ENCODE measurements at regions not wholly inside any gene's neighbourhood (a gene's known extent, or its start where the extent isn't known, plus 50 kb on each side); places are given as distances from the start of the nearest gene placed in this dataset.

DNA sequence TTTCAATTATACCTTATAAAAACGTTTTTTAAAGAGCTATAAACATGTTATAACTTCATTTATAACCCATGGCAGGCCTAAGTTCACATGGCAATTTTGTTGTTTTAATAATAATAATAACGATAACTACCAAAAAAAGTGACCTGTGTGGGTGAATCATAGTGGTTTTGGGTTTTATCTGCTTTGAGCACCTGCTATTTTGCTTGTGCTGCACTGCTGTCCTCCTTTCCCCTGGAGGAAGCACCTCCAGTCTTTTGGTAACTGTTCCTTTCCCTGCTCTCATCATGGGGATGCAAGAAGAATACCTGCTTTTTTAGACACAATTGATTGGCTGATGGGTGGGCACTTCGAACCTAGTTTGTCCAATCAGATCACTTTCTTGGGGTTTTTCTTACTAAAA is 388.0 kb upstream of the TBL1XR1 start:
- Histone ChIP-seq H3K79me2 (ENCODE audit: control insufficient read depth, insufficient read depth, low read length) (no peaks in the 10 kb centered on the region), H2AFZ (ENCODE audit: low read depth, low read length) (no peak overlapping the region), H3K27me3 (ENCODE audit: control insufficient read depth in 2 of 2, insufficient read depth in 2 of 2, low read length in 2 of 2) (no peaks in the 10 kb centered on the region), H3K4me2 (ENCODE audit: insufficient read depth, low read length) (no peak overlapping the region), H4K20me1 (replicated peaks; ENCODE audit: control insufficient read depth, extremely low read depth, insufficient read depth, low read length) (no peaks in the 10 kb centered on the region), H3K27ac (ENCODE audit: insufficient read depth, low read depth, low read length) (no peak overlapping the region), H3K9ac (replicated peaks; ENCODE audit: extremely low read depth, insufficient read depth, low read length) (no peak overlapping the region), H3K9me1 (replicated peaks; ENCODE audit: control insufficient read depth, extremely low read depth, insufficient read depth, low read length) (no peaks in the 10 kb centered on the region), H3K4me1 (ENCODE audit: control insufficient read depth, extremely low read depth, insufficient read depth, low read length) (peaks cover 5% of the 10 kb centered on the region), H3K4me3 (replicated peaks in 1 of 3; ENCODE audit: insufficient read depth in 1 of 3, low read depth in 1 of 3, low read length in 3 of 3) (no peak overlapping the region), H3K9me3 (replicated peaks; ENCODE audit: control insufficient read depth, insufficient read depth, low read length) (no peaks in the 10 kb centered on the region), H3K36me3 (ENCODE audit: control insufficient read depth in 2 of 2, extremely low read depth in 1 of 2, insufficient read depth in 2 of 2, low read length in 2 of 2) (no peaks in the 10 kb centered on the region)
- no peak for DNase-seq (ENCODE audit: low read depth, low spot score)
- ChIA-PET CTCF (interaction anchor here (1.6 kb wide), 1 partner anchor 13 kb away, joined by 4 read pairs; no protein-coding TSS in a partner anchor), POLR2A (no interaction called here)
- BruUV-seq (replicated peaks) = no TSS peak
- no peak for FAIRE-seq
- dilution Hi-C loops (cut with MboI; ENCODE audit: extremely low pct_ligation_motif_present, low sequenced_read_pairs) = no loop called here
- no peak for TF ChIP-seq JUN (IDR thresholded peaks at IDR 0.05; ENCODE audit: borderline replicate concordance, insufficient read depth, insufficient read length, low read depth)
- TF ChIP-seq POLR2A (IDR thresholded peaks at IDR 0.05; ENCODE audit: low read depth, low read length) = no peak
- TF ChIP-seq, protein P1, sequence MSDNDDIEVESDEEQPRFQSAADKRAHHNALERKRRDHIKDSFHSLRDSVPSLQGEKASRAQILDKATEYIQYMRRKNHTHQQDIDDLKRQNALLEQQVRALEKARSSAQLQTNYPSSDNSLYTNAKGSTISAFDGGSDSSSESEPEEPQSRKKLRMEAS (IDR thresholded peaks at IDR 0.05; ENCODE audit: insufficient read depth, insufficient read length) = no peak
- no peak for TF ChIP-seq EZH2 (IDR thresholded peaks at IDR 0.05; ENCODE audit: borderline replicate concordance, low read depth, low read length, severe bottlenecking)
- TF ChIP-seq POLR2AphosphoS5 (IDR thresholded peaks at IDR 0.05; ENCODE audit: insufficient read depth, low read depth, low read length) = no peak
- TF ChIP-seq MYC (IDR thresholded peaks at IDR 0.05; ENCODE audit: low read depth, low read length) = no peak
- no peak for TF ChIP-seq FOS (IDR thresholded peaks at IDR 0.05; ENCODE audit: borderline replicate concordance, insufficient read depth, low read length)
- no peak for TF ChIP-seq GATA2 (IDR thresholded peaks at IDR 0.05; ENCODE audit: insufficient read depth, insufficient read length, low read depth, low read length)
- TF ChIP-seq, protein P2, sequence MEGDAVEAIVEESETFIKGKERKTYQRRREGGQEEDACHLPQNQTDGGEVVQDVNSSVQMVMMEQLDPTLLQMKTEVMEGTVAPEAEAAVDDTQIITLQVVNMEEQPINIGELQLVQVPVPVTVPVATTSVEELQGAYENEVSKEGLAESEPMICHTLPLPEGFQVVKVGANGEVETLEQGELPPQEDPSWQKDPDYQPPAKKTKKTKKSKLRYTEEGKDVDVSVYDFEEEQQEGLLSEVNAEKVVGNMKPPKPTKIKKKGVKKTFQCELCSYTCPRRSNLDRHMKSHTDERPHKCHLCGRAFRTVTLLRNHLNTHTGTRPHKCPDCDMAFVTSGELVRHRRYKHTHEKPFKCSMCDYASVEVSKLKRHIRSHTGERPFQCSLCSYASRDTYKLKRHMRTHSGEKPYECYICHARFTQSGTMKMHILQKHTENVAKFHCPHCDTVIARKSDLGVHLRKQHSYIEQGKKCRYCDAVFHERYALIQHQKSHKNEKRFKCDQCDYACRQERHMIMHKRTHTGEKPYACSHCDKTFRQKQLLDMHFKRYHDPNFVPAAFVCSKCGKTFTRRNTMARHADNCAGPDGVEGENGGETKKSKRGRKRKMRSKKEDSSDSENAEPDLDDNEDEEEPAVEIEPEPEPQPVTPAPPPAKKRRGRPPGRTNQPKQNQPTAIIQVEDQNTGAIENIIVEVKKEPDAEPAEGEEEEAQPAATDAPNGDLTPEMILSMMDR (IDR thresholded peaks at IDR 0.05; ENCODE audit: extremely low read depth in 1 of 2, insufficient read depth in 1 of 2, low read depth in 1 of 2, low read length in 2 of 2) = no peak
- intact Hi-C loops (cut with micrococcal nuclease) = no loop called here
